Endothelial cell of umbilical vein (primary cell): ENCODE measurements at regions not wholly inside any gene's neighbourhood (a gene's known extent, or its start where the extent isn't known, plus 50 kb on each side); places are given as distances from the start of the nearest gene placed in this dataset.

Experiments
- EZH2 ChIP-seq: IDR thresholded peaks from 2 replicates; pipeline ENCODE4 v1.6.1; 2012; ENCODE audit warnings: borderline replicate concordance, low read depth, mild to moderate bottlenecking, moderate library complexity, low read length, inconsistent platforms; ENCODE audit not compliant: severe bottlenecking
- POLR2A ChIP-seq: IDR thresholded peaks from 2 replicates; pipeline ENCODE4 v1.6.1; 2012; ENCODE audit warnings: low read depth, mild to moderate bottlenecking, control low read depth, low read length
- POLR2AphosphoS5 ChIP-seq: IDR thresholded peaks from 2 replicates; pipeline ENCODE4 v1.6.1; 2012; ENCODE audit warnings: low read depth, mild to moderate bottlenecking, control low read depth, low read length, moderate library complexity; ENCODE audit not compliant: insufficient read depth
- TF ChIP-seq, protein P1 (sequence below), 2 donors: IDR thresholded peaks; 1 replicate in 1 of 2; 2 replicates in 1 of 2; pipeline ENCODE4 v1.5.1; 2011; ENCODE audit warnings: low read length in 2 of 2, mild to moderate bottlenecking in 2 of 2, moderate library complexity in 2 of 2, control low read depth in 1 of 2, inconsistent platforms in 1 of 2, low read depth in 1 of 2; ENCODE audit not compliant: insufficient read depth in 1 of 2; ENCODE audit errors: extremely low read depth in 1 of 2
- TF ChIP-seq, protein P2 (sequence below): IDR thresholded peaks from 2 replicates; pipeline ENCODE4 v1.6.1; 2011; ENCODE audit not compliant: insufficient read depth, insufficient read length

DNA sequence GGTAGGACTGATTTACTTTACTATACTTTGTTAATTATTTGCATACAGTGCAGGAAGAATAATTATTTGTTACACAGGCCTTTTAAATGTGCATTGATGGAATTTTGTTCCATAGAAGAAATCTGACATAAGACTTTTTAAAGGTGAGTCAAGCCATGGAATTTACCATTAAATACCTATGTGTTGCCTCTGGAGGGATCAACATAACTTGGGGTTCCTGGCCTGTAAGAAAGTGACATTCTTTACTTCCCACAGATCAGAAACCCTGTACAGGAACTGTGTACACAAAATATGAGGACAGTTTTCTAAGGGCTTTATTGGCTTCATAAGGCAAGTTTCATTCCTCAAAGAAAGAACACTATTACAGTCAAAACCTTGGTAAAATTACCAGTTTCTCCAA, 1536.4 kb downstream of the NLGN4Y start:
- TF ChIP-seq EZH2 (no peak), POLR2A (no peak), POLR2AphosphoS5 (no peak)
- TF ChIP-seq, protein P1, sequence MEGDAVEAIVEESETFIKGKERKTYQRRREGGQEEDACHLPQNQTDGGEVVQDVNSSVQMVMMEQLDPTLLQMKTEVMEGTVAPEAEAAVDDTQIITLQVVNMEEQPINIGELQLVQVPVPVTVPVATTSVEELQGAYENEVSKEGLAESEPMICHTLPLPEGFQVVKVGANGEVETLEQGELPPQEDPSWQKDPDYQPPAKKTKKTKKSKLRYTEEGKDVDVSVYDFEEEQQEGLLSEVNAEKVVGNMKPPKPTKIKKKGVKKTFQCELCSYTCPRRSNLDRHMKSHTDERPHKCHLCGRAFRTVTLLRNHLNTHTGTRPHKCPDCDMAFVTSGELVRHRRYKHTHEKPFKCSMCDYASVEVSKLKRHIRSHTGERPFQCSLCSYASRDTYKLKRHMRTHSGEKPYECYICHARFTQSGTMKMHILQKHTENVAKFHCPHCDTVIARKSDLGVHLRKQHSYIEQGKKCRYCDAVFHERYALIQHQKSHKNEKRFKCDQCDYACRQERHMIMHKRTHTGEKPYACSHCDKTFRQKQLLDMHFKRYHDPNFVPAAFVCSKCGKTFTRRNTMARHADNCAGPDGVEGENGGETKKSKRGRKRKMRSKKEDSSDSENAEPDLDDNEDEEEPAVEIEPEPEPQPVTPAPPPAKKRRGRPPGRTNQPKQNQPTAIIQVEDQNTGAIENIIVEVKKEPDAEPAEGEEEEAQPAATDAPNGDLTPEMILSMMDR (IDR thresholded peaks at IDR 0.05; ENCODE audit: extremely low read depth in 1 of 2, insufficient read depth in 1 of 2, low read depth in 1 of 2, low read length in 2 of 2), result no peak
- TF ChIP-seq, protein P2, sequence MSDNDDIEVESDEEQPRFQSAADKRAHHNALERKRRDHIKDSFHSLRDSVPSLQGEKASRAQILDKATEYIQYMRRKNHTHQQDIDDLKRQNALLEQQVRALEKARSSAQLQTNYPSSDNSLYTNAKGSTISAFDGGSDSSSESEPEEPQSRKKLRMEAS, result no peak
